WERI-Rb-1 (cell line): ENCODE measurements at regions not wholly inside any gene's neighbourhood (a gene's known extent, or its start where the extent isn't known, plus 50 kb on each side); places are given as distances from the start of the nearest gene placed in this dataset.

Source experiments
- DNase-seq: peaks from one replicate; pipeline ENCODE4 v3.0.0-alpha.2; 2020
- H3K27ac ChIP-seq: fragments of 250-450 bp; sonication (Bioruptor Pico); 2 replicates; pipeline ENCODE4 v1.5.1; 2020; ENCODE audit warnings: mild to moderate bottlenecking, moderate library complexity
- H3K27me3 ChIP-seq: fragments of 250-450 bp; sonication (Bioruptor Pico); 2 replicates; pipeline ENCODE4 v1.5.1; 2021; ENCODE audit warnings: mild to moderate bottlenecking, low read depth, moderate library complexity; ENCODE audit not compliant: insufficient read depth, severe bottlenecking
- H3K36me3 ChIP-seq: fragments of 250-450 bp; sonication (Bioruptor Pico); 2 replicates; pipeline ENCODE4 v1.5.1; 2020; ENCODE audit warnings: mild to moderate bottlenecking, moderate library complexity
- H3K4me3 ChIP-seq: 2 replicates; pipeline ENCODE4 v1.5.1; 2011; ENCODE audit warnings: low read depth, mild to moderate bottlenecking, control low read depth, low read length
- H3K9me3 ChIP-seq: fragments of 250-450 bp; sonication (Bioruptor Pico); 2 replicates; pipeline ENCODE4 v1.5.1; 2021; ENCODE audit warnings: mild to moderate bottlenecking, moderate library complexity; ENCODE audit not compliant: severe bottlenecking
- CTCF ChIP-seq: IDR thresholded peaks from 2 replicates; pipeline ENCODE4 v1.5.1; 2011; ENCODE audit warnings: low read depth, mild to moderate bottlenecking, control low read depth, inconsistent platforms, low read length

- H3K4me3 ChIP-seq: no peak overlapping the region
- no peaks in the 10 kb centered on the region for H3K27me3 ChIP-seq
- no peak for DNase-seq
- H3K9me3 ChIP-seq: no peaks in the 10 kb centered on the region
- no peak overlapping the region for H3K27ac ChIP-seq
- H3K36me3 ChIP-seq: no peaks in the 10 kb centered on the region
- no peak for TF ChIP-seq CTCF
These were observed 326.9 kb downstream of the SLC4A3 start for GRCh38 chr2:219954331-219954730.

- DNase-seq: no peak
- Histone ChIP-seq H3K36me3 (no peaks in the 10 kb centered on the region), H3K27ac (no peak overlapping the region), H3K4me3 (no peak overlapping the region), H3K9me3 (no peaks in the 10 kb centered on the region), H3K27me3 (no peaks in the 10 kb centered on the region)
- TF ChIP-seq CTCF: no peak
These were observed 330.4 kb downstream of the SLC4A3 start for GRCh38 chr2:219957820-219958219.

GRCh38 chr2:219958941-219959340 is 331.5 kb downstream of the SLC4A3 start:
- Histone ChIP-seq H3K4me3 (no peak overlapping the region), H3K36me3 (no peaks in the 10 kb centered on the region), H3K27me3 (no peaks in the 10 kb centered on the region), H3K27ac (no peak overlapping the region), H3K9me3 (no peaks in the 10 kb centered on the region)
- no peak for TF ChIP-seq CTCF
- no peak for DNase-seq

- H3K36me3 ChIP-seq: no peaks in the 10 kb centered on the region
- H3K9me3 ChIP-seq: no peaks in the 10 kb centered on the region
- H3K27ac ChIP-seq: no peak overlapping the region
- TF ChIP-seq CTCF: no peak
- H3K4me3 ChIP-seq: no peak overlapping the region
- no peak for DNase-seq
- H3K27me3 ChIP-seq: no peaks in the 10 kb centered on the region
These were observed 332.0 kb downstream of the SLC4A3 start for GRCh38 chr2:219959471-219959870.

GRCh38 chr2:219961947-219962498 is 334.6 kb downstream of the SLC4A3 start:
- Histone ChIP-seq H3K4me3 (no peak overlapping the region), H3K27ac (no peak overlapping the region), H3K27me3 (no peaks in the 10 kb centered on the region), H3K36me3 (no peaks in the 10 kb centered on the region), H3K9me3 (no peaks in the 10 kb centered on the region)
- no peak for DNase-seq
- no peak for TF ChIP-seq CTCF

- H3K4me3 ChIP-seq: no peak overlapping the region
- no peak for DNase-seq
- no peaks in the 10 kb centered on the region for H3K36me3 ChIP-seq
- no peak overlapping the region for H3K27ac ChIP-seq
- no peaks in the 10 kb centered on the region for H3K27me3 ChIP-seq
- H3K9me3 ChIP-seq: no peaks in the 10 kb centered on the region
- no peak for TF ChIP-seq CTCF
These were observed 335.4 kb downstream of the SLC4A3 start for GRCh38 chr2:219962801-219963200.
